Keratinocyte (primary cell): ENCODE measurements at regions not wholly inside any gene's neighbourhood (a gene's known extent, or its start where the extent isn't known, plus 50 kb on each side); places are given as distances from the start of the nearest gene placed in this dataset.

Source experiments
- CTCF ChIP-seq, 3 experiments: IDR thresholded peaks in 1 of 3; conservative IDR thresholded peaks in 1 of 3; optimal IDR thresholded peaks in 1 of 3; 2 replicates in 2 of 3; 3 replicates in 1 of 3; pipeline versions ENCODE3 to v1.5.1; 2011; ENCODE audit warnings: low read length in 3 of 3, mild to moderate bottlenecking in 3 of 3, moderate library complexity in 2 of 3, control low read depth in 1 of 3, inconsistent platforms in 1 of 3; ENCODE audit not compliant: insufficient read depth in 2 of 3; ENCODE audit errors: extremely low read depth in 1 of 3
- EZH2 ChIP-seq: IDR thresholded peaks from one replicate; pipeline ENCODE4 v1.6.1; 2012; ENCODE audit warnings: inconsistent platforms, mild to moderate bottlenecking, low read length, moderate library complexity

DNA sequence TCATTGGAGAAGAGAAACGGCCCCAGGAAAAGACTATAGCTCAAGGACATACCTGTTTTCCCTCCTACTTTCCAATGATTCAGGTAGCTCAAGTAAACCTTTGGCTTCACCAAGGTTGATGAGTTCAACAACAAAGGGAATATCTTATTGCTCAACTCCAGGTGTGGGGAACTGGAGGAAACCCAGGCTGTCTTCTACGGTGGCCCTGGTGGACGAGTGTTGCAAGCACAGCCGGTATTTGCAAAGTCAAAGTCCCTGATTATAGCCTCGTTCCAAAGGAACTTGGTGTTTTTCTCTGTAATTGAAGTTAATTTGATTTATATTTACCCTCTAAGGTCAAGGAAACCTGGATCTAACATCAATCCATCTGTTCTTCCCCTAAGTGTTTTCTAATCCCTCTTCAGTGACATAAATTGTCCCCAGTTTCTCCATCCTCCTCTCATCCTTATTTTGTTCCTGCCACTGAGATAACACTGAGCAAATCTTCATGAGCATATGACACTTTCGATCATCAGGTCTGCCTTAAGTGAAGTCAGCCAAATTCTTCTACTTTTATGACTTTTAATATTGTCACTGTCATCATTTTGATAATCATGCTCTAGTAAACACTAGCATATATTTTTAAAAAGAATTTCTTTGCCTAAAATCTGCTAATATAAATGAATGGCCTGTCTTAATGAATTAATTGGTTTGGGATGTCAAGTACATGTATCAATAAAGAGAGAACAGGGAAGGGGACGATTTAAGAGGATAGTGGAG lies 174.6 kb upstream of the TBX3 start:
- peak in 1 of 3 experiments; percentile 47 for TF ChIP-seq CTCF (optimal IDR thresholded peaks at IDR 0.05 in 1 of 3, IDR thresholded peaks at IDR 0.05 in 1 of 3, conservative IDR thresholded peaks at IDR 0.05 in 1 of 3; ENCODE audit: extremely low read depth in 1 of 3, insufficient read depth in 2 of 3, low read length in 3 of 3)
- no peak for TF ChIP-seq EZH2
